Omental fat pad (tissue), 3 donors: ENCODE measurements at regions not wholly inside any gene's neighbourhood (a gene's known extent, or its start where the extent isn't known, plus 50 kb on each side); places are given as distances from the start of the nearest gene placed in this dataset.
"Not testable (repeated sequence)": the region's sequence is repeated elsewhere in the genome, so short reads cannot be mapped to it uniquely, and the experiment has no call there.

Source experiments
- ATAC-seq: fragments of 150-250 bp; one replicate; pipeline ENCODE4 v1.9.1; 2016; ENCODE audit warnings: mild to moderate bottlenecking, moderate library complexity; ENCODE audit not compliant: low FRiP score
- DNase-seq: peaks from one replicate; pipeline ENCODE4 v3.0.0-alpha.2; 2019; ENCODE audit warnings: low spot score
- TF ChIP-seq, protein P1 (sequence below), 3 donors: fragments of 450-650 bp; IDR thresholded peaks; one replicate each; pipeline ENCODE4 v1.5.1; 2016 to 2017; ENCODE audit warnings: antibody characterized with exemption in 3 of 3, mild to moderate bottlenecking in 3 of 3, moderate library complexity in 2 of 3

- TF ChIP-seq, protein P1, sequence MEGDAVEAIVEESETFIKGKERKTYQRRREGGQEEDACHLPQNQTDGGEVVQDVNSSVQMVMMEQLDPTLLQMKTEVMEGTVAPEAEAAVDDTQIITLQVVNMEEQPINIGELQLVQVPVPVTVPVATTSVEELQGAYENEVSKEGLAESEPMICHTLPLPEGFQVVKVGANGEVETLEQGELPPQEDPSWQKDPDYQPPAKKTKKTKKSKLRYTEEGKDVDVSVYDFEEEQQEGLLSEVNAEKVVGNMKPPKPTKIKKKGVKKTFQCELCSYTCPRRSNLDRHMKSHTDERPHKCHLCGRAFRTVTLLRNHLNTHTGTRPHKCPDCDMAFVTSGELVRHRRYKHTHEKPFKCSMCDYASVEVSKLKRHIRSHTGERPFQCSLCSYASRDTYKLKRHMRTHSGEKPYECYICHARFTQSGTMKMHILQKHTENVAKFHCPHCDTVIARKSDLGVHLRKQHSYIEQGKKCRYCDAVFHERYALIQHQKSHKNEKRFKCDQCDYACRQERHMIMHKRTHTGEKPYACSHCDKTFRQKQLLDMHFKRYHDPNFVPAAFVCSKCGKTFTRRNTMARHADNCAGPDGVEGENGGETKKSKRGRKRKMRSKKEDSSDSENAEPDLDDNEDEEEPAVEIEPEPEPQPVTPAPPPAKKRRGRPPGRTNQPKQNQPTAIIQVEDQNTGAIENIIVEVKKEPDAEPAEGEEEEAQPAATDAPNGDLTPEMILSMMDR (IDR thresholded peaks at IDR 0.05): no peak
- ATAC-seq: no peak
- DNase-seq: no peak
Observed at GRCh38 chr14:83894568-83894967, 1635.4 kb upstream of the FLRT2 start.

- not testable (repeated sequence) for DNase-seq, ATAC-seq
Observed at GRCh38 chr14:83898558-83898957, 1631.4 kb upstream of the FLRT2 start.

DNA sequence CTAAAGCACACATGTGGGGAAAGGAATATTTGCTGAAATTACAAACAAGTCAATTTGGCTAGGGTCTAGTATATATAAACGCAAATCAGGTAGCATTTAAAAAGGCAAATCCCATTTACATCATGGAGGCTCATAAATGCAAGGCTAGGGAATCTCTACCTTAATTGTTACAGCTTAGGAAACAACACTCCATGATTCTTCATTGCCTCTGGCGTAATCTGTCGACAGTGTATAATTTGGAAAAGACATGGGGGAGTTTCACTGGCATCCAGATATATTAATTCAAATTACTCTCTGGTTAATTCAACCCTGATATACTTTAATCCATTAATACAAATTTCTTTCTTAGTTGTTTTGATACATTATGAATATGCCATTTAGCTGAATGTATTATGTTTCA is 1630.2 kb upstream of the FLRT2 start:
- ATAC-seq (no peak), DNase-seq (no peak)
- TF ChIP-seq, protein P1 (IDR thresholded peaks at IDR 0.05): no peak

DNA sequence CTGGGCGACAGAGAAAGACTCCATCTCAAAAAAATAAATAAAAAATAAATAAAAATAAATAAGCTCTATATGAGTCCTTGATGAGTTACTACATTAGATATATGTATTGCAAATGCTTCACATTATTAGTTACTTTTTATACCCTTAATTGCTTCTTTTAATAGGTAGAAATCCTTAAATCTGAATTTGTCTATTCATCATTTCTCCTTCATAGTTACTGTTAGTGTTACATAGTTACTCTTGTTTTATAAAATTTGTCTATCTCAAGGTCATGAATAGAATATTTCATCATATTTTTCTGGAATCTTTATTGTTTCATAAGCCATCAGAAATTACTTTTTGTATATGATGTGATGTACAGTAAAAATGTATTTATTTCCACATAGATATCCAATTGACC is 1624.8 kb upstream of the FLRT2 start:
- TF ChIP-seq, protein P1 (IDR thresholded peaks at IDR 0.05): no peak
- DNase-seq (no peak), ATAC-seq (no peak)

GRCh38 chr14:83908419-83908818 is 1621.5 kb upstream of the FLRT2 start:
- TF ChIP-seq, protein P1 (IDR thresholded peaks at IDR 0.05): no peak
- ATAC-seq (no peak), DNase-seq (no peak)

GRCh38 chr14:83909507-83909906 is 1620.4 kb upstream of the FLRT2 start:
- TF ChIP-seq, protein P1 (IDR thresholded peaks at IDR 0.05): no peak
- ATAC-seq (no peak), DNase-seq (no peak)

DNA sequence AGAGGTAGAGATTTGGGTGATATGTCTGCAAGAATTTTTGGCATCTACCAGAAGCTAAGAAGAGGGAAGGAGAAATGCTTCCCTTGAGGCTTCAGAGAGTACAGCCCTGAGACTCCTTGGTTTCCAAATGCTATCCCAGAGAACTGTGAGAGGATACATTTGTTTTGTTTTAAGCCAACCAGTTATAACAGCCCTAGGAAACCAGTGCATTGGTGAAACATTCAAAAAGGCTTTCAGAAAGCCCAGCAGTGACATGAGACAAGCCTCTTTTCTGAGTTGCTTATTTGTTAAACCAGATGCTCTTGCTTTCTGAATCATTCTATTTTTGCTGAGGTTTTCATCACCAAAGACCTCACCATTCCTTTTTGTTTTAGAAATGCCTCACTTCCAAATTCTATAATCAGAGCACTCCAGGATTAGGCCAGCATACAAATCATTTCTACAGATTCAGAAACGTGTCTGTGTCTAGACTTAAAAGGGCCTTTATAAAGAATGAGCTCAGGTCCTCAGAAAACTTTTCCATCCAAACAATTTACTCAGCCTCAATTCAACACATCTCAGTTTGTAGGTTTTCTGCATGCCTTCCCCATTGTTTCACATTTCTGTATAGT is 1617.8 kb upstream of the FLRT2 start:
- TF ChIP-seq, protein P1 (IDR thresholded peaks at IDR 0.05): no peak
- no peak for DNase-seq

More for the DNA sequence above, 1617.8 kb upstream of the FLRT2 start:
- ATAC-seq: no peak
